ENCODE measurements at regions not wholly inside any gene's neighbourhood (a gene's known extent, or its start where the extent isn't known, plus 50 kb on each side); places are given as distances from the start of the nearest gene placed in this dataset.
A peak's percentile ranks its signal among the peaks of the same experiment; 100 is the strongest.
"Not testable (repeated sequence)": the region's sequence is repeated elsewhere in the genome, so short reads cannot be mapped to it uniquely, and the experiment has no call there.

GRCh38 chr12:47360771-47361388 lies 281.1 kb upstream of the AMIGO2 start:
- Histone ChIP-seq H3K27me3 (ENCODE audit: low read length) (no peaks in the 10 kb centered on the region), H3K9me3 (ENCODE audit: low read length) (no peaks in the 10 kb centered on the region), H3K9ac (ENCODE audit: low read length) (no peak overlapping the region), H3K9me2 (replicated peaks; ENCODE audit: low read length) (no peaks in the 10 kb centered on the region), H3K79me2 (ENCODE audit: low read length) (no peaks in the 10 kb centered on the region), H2AFZ (ENCODE audit: low read length) (peak overlapping the region; percentile 58; the same call in 1 of the 2 replicates), H4K20me1 (ENCODE audit: low read length) (no peaks in the 10 kb centered on the region), H3K4me3 (ENCODE audit: low read length) (no peak overlapping the region), H3K4me1 (ENCODE audit: insufficient read depth, low read length) (peaks cover 4% of the 10 kb centered on the region; the same call in 1 of the 2 replicates), H3K27ac (ENCODE audit: low read length) (no peak overlapping the region), H3K4me2 (ENCODE audit: low read length) (no peak overlapping the region), H3F3A (ENCODE audit: low read length, unreplicated experiment) (no peaks in the 10 kb centered on the region), H3K36me3 (ENCODE audit: low read depth, low read length) (no peaks in the 10 kb centered on the region)
- ATAC-seq (no peak; the same call in 1 of the 2 replicates), DNase-seq (no peak)
- ChIA-PET CTCF (no interaction called here), POLR2A (ENCODE audit: unreplicated experiment) (no interaction called here)
- no TSS peak for BruUV-seq (replicated peaks)
- TF ChIP-seq CTCF (conservative IDR thresholded peaks at IDR 0.05; ENCODE audit: low read depth, low read length): no peak
- TF ChIP-seq EZH2 (IDR thresholded peaks at IDR 0.05; ENCODE audit: low read length, unreplicated experiment): no peak
- TF ChIP-seq EZH2phosphoT487 (IDR thresholded peaks at IDR 0.05; ENCODE audit: borderline replicate concordance, low read length): no peak
- intact Hi-C loops (cut with micrococcal nuclease): no loop called here

- H3K79me2 ChIP-seq (ENCODE audit: low read length): no peaks in the 10 kb centered on the region
- intact Hi-C loops (cut with micrococcal nuclease): no loop called here
- H4K20me1 ChIP-seq (ENCODE audit: low read length): no peaks in the 10 kb centered on the region
- no peaks in the 10 kb centered on the region for H3K9me3 ChIP-seq (ENCODE audit: low read length)
- H3K4me3 ChIP-seq (ENCODE audit: low read length): no peak overlapping the region
- no peak overlapping the region for H3K27ac ChIP-seq (ENCODE audit: low read length)
- no peaks in the 10 kb centered on the region for H3F3A ChIP-seq (ENCODE audit: low read length, unreplicated experiment)
- ChIA-PET POLR2A (ENCODE audit: unreplicated experiment) (no interaction called here), CTCF (no interaction called here)
- DNase-seq (no peak), ATAC-seq (no peak)
- H2AFZ ChIP-seq (ENCODE audit: low read length): no peak overlapping the region
- no peak overlapping the region for H3K4me2 ChIP-seq (ENCODE audit: low read length)
- no peaks in the 10 kb centered on the region for H3K9me2 ChIP-seq (replicated peaks; ENCODE audit: low read length)
- H3K4me1 ChIP-seq (ENCODE audit: insufficient read depth, low read length): peaks cover 4% of the 10 kb centered on the region; the same call in 1 of the 2 replicates
- H3K27me3 ChIP-seq (ENCODE audit: low read length): no peaks in the 10 kb centered on the region
- no TSS peak for BruUV-seq (replicated peaks)
- no peaks in the 10 kb centered on the region for H3K36me3 ChIP-seq (ENCODE audit: low read depth, low read length)
- no peak overlapping the region for H3K9ac ChIP-seq (ENCODE audit: low read length)
- no peak for TF ChIP-seq CTCF (conservative IDR thresholded peaks at IDR 0.05; ENCODE audit: low read depth, low read length)
- TF ChIP-seq EZH2phosphoT487 (IDR thresholded peaks at IDR 0.05; ENCODE audit: borderline replicate concordance, low read length): no peak
- TF ChIP-seq EZH2 (IDR thresholded peaks at IDR 0.05; ENCODE audit: low read length, unreplicated experiment): no peak
These were observed 280.3 kb upstream of the AMIGO2 start for GRCh38 chr12:47360093-47360480.

GRCh38 chr12:47359310-47360092 lies 279.7 kb upstream of the AMIGO2 start:
- Histone ChIP-seq H3K4me2 (ENCODE audit: low read length) (no peak overlapping the region), H3K9me3 (ENCODE audit: low read length) (no peaks in the 10 kb centered on the region), H3K4me1 (ENCODE audit: insufficient read depth, low read length) (peaks cover 4% of the 10 kb centered on the region; the same call in 1 of the 2 replicates), H3K27ac (ENCODE audit: low read length) (no peak overlapping the region), H3K27me3 (ENCODE audit: low read length) (no peaks in the 10 kb centered on the region), H4K20me1 (ENCODE audit: low read length) (no peaks in the 10 kb centered on the region), H3K79me2 (ENCODE audit: low read length) (no peaks in the 10 kb centered on the region), H3K4me3 (ENCODE audit: low read length) (no peak overlapping the region), H2AFZ (ENCODE audit: low read length) (no peak overlapping the region), H3K9ac (ENCODE audit: low read length) (no peak overlapping the region), H3K9me2 (replicated peaks; ENCODE audit: low read length) (no peaks in the 10 kb centered on the region), H3K36me3 (ENCODE audit: low read depth, low read length) (no peaks in the 10 kb centered on the region), H3F3A (ENCODE audit: low read length, unreplicated experiment) (no peaks in the 10 kb centered on the region)
- intact Hi-C loops (cut with micrococcal nuclease): no loop called here
- no TSS peak for BruUV-seq (replicated peaks)
- DNase-seq (no peak), ATAC-seq (no peak)
- ChIA-PET CTCF (no interaction called here), POLR2A (ENCODE audit: unreplicated experiment) (no interaction called here)
- TF ChIP-seq EZH2 (IDR thresholded peaks at IDR 0.05; ENCODE audit: low read length, unreplicated experiment): no peak
- TF ChIP-seq CTCF (conservative IDR thresholded peaks at IDR 0.05; ENCODE audit: low read depth, low read length): no peak

- H3K9me3 ChIP-seq (ENCODE audit: low read length); BruUV-seq (replicated peaks); H3K36me3 ChIP-seq (ENCODE audit: low read depth, low read length); H2AFZ ChIP-seq (ENCODE audit: low read length); CTCF ChIA-PET; H3K4me1 ChIP-seq (ENCODE audit: insufficient read depth, low read length); H3K27ac ChIP-seq (ENCODE audit: low read length); DNase-seq; ATAC-seq; H3F3A ChIP-seq (ENCODE audit: low read length, unreplicated experiment); intact Hi-C loops (cut with micrococcal nuclease); H3K79me2 ChIP-seq (ENCODE audit: low read length); H3K9ac ChIP-seq (ENCODE audit: low read length); H3K4me2 ChIP-seq (ENCODE audit: low read length); H3K27me3 ChIP-seq (ENCODE audit: low read length); H3K4me3 ChIP-seq (ENCODE audit: low read length); H4K20me1 ChIP-seq (ENCODE audit: low read length); H3K9me2 ChIP-seq (replicated peaks; ENCODE audit: low read length): not testable (repeated sequence)
- POLR2A ChIA-PET (ENCODE audit: unreplicated experiment): interaction anchor here (0.6 kb wide), 1 partner anchor 11 kb away, joined by 4 read pairs; no protein-coding TSS in a partner anchor
These were observed 277.2 kb upstream of the AMIGO2 start for GRCh38 chr12:47357006-47357405.

Data from PC-3 (cell line).